ENCODE measurements at regions not wholly inside any gene's neighbourhood (a gene's known extent, or its start where the extent isn't known, plus 50 kb on each side); places are given as distances from the start of the nearest gene placed in this dataset.

DNA sequence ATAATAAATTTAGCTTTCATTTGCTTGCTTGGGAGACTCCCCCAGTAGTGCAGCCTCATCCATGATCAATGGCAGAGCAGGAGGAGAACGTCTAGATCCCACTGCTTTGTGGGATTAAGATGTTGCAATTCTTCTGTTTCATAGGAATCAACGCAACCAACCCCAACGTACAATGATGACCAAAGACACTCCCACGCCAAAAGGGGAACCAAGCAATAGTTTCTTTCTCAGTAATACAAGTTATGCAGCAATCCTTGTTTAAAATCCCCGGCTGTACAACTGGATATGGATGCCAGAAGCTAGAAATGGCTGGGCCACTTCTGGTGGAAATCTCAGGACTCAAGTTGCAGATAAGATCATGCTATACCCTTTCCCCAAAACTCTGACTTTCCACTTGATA, 411.2 kb downstream of the VPS13C start:
- in situ Hi-C loops (cut with HindIII; ENCODE audit: low sequenced_read_pairs), result no loop called here
- DNase-seq (ENCODE audit: low spot score), result no peak

DNA sequence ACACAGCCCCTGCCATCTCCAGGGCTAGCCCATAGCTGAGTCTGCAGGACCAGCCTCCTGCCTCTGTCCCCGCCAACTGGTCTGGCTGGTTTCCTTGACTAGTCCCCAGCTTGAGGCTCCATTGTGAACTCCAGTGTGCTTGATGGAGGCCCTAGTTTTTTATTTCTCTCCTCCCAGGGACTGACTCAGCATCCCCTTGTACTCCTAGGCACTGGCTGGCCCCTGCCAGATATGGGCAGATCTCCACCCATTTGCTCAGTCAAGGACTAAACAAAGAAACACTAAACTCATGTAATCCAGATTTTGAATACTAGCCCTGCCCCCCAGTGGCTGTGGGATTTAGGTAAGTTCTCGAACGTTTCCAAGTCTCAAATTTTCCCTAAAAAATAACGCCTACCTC, 415.4 kb upstream of the RORA start:
- DNase-seq (ENCODE audit: low spot score), result no peak
- in situ Hi-C loops (cut with HindIII; ENCODE audit: low sequenced_read_pairs), result no loop called here

DNA sequence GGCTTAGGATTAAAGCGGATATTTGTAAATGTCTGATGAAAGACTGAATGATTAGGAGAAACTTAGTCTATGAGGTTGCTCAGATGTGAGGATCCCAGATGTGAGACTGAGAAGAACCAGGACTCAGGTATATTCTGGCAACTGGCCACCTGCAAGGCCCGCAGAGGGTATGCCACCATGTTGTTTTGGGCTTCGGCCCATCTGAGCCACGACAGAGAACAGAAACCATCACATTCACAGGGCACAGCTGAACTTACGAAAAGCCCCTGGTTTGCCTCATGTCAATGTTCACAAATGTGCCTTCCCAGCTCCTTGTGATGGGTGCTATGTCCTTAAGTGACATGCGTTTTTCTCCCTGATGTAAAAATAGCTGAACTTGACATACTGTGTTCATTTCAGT, 412.5 kb upstream of the RORA start:
- in situ Hi-C loops (cut with HindIII; ENCODE audit: low sequenced_read_pairs), result no loop called here
- no peak for DNase-seq (ENCODE audit: low spot score)

DNA sequence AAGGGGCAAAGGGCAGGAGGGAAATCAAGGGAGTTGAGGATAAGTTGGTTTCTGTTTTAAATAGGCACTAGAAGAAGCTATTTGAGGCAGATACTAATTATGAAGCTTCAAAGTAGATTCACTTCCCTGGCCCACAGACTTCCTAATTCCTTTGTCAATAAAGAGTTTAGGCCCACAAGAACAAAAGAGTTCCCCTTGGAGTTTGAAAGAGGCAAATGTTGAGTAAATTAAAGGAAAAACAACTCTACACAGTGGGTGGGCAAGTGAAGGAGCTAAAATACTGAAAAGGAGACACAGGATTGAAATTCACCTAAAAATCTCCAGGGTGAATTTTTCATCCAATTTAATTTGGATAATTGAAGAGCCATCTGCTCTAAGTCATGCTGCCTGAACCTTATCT, 411.7 kb upstream of the RORA start:
- DNase-seq (ENCODE audit: low spot score), result no peak
- in situ Hi-C loops (cut with HindIII; ENCODE audit: low sequenced_read_pairs), result no loop called here

DNA sequence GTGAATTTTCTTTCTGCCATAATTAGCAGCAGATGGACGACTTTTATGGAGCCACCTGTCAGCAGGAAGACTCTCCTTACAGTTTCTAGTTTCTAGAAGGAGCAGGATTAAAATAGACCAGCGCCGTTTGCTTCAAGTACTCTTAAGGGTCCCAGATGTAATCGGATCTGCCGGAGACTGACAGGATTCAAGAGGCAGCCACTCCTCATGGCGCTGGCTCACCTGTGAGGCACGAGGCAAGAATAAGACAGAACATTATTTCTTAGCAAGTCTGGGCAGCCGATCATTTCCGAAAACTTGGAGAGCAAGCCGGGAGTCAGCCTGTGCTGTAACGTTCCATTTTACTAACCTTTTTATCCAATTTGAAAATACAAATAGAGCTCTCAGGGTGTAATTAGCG, 410.4 kb upstream of the RORA start:
- in situ Hi-C loops (cut with HindIII; ENCODE audit: low sequenced_read_pairs), result no loop called here
- DNase-seq (ENCODE audit: low spot score), result no peak

DNA sequence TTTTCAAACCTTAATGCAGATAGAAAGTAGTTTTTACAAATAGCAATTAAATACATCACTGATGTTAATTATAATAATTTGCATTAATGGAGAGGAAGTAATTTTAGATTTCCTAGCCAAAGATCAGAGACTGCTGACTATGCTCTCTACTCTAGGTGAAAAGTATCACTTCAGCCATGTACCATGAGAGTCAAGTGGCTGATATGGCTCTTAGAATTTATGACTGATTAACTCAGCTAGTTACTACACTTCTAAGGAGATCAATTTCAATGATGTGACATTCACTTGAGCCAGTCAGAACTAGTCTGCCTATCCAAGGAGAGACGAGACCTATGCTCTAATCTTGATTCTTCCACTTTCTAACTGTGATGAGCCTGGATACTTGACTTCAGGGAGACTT, 405.7 kb upstream of the RORA start:
- in situ Hi-C loops (cut with HindIII; ENCODE audit: low sequenced_read_pairs), result no loop called here
- DNase-seq (ENCODE audit: low spot score), result no peak

DNA sequence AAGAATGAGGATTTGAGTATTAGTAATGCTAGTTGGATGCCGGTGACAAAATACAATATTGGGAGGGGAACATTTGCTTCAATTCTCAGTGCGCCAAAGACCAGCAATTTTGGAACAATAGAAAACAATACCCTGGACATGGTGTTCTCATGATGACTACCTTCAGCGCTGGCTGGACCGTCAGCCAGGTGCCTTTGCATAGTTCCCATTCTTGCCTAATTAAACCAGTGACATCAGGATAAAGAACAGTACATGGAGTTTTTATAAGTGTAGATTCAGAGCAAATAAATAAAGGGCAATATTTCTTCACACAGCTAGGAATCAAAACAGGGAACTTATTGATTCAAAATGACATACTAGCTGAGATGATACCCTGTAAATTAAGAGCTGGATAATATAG, 404.8 kb upstream of the RORA start:
- in situ Hi-C loops (cut with HindIII; ENCODE audit: low sequenced_read_pairs), result no loop called here
- no peak for DNase-seq (ENCODE audit: low spot score)

DNA sequence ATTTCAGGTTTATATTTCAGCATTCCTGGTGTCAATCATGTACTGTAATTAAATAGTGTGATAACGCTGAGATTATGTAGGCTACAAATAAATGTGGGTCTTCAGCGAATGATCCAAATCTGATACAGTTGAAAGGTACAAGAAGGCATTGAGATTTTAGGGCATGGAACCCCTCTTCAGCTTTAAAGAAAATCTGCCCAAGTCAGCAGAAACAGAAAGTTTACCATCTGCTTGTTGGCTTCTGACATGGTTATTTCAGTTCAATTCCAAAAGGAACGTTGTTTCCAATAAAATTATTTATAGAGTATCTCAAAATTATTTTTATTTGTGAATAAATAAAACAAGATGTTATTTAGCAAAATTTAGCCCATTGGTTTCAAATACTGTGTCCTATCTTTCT, 400.2 kb upstream of the RORA start:
- no peak for DNase-seq (ENCODE audit: low spot score)
- in situ Hi-C loops (cut with HindIII; ENCODE audit: low sequenced_read_pairs), result no loop called here

DNA sequence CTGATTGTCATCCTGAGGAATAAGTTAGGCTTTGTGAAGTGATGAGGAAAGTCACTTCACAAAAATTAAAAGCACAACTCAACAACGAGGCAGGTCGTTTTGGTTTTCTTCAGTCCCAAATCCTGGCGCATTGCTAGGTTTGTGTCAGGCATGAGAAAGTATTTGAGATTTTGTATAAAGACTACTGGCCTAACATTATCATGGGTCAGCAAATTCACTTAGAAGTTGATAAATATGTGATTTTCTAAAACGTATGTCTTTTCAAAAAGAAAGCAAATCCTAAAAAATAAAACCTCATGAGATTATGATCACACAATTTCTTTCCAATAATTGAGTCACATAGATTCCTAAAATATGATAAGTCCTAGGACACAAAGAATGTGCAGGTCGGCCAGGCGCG, 395.8 kb upstream of the RORA start:
- in situ Hi-C loops (cut with HindIII; ENCODE audit: low sequenced_read_pairs), result no loop called here
- DNase-seq (ENCODE audit: low spot score), result no peak

DNA sequence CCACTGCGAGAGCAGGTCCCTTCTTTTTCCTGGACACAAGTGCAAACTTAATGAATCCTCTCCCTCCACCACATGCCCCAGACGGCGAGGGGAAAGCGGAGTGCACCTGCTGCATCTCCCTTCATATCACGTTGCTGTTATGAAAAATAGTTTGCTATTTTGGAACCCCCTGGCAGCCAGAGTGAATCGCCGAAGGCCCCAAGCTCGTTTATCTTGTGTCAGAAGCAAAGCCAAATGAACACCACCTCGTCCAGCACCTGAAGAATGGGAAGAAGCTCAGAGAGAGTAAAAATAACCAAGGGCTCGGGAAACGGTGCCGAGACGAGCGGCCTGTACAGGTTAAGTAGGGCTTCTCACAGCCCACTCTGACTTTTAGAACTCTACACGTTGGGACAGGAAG, 394.6 kb upstream of the RORA start:
- in situ Hi-C loops (cut with HindIII; ENCODE audit: low sequenced_read_pairs), result no loop called here

DNA sequence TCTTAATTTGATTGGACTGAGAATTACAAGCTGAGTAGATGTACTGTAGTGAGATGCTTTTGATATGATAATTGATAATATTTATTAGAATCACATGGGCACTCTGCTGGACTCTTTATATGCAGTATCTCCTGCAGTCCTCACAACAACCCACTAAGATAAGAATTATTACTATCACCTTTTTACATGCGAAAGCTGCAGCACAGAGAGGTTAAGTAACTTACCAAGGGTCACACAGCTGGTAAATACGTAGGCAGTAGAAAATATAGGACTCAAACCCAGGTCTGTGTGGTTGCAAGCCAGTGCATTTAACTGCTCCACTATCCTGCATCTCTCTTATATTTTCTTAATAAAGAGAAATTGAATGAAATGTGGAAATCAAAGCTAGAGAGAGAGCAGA, 392.8 kb upstream of the RORA start:
- in situ Hi-C loops (cut with HindIII; ENCODE audit: low sequenced_read_pairs), result no loop called here
- DNase-seq (ENCODE audit: low spot score), result no peak

More for the DNA sequence above, 394.6 kb upstream of the RORA start:
- DNase-seq (ENCODE audit: low spot score), result no peak

DNA sequence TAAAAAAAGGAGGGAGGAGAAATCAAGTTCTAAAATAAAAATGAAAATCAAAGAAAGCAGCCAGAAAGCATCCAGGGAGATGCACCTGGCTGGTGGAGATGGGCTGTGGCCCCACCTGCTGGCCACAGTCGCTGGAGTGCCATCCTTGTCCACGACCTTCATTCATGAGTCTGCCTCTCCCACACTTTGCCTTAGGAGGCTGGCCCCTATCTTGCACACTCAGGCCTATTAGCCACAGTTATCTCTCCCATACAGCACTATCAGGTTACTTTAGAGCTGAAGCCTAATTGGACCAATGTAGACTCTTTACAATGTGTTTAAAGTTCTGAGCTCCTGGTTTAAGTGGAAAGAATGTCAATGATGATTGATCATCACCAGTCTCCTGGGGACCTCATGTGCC, 392.0 kb upstream of the RORA start:
- in situ Hi-C loops (cut with HindIII; ENCODE audit: low sequenced_read_pairs), result no loop called here
- peak; percentile 36 for DNase-seq (ENCODE audit: low spot score)

DNA sequence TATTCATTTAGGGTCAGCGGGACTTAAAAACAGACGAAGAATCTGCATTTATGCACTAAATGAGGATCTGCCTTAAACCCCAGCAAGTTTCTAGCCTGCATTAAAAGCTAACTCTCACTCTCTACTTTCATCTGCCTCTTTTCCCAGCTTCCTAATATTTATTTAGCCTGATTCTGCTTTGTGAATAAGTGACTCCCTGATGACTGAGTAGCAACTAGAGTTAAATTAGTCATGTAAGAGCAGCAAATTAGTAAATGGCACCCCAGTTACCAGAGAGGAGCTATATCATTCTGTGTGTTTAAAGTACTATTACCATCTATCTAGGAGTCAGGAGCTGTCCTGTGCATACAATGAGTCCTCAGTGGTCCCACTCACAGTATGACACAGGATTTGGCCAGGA, 391.0 kb upstream of the RORA start:
- no peak for DNase-seq (ENCODE audit: low spot score)
- in situ Hi-C loops (cut with HindIII; ENCODE audit: low sequenced_read_pairs), result no loop called here

DNA sequence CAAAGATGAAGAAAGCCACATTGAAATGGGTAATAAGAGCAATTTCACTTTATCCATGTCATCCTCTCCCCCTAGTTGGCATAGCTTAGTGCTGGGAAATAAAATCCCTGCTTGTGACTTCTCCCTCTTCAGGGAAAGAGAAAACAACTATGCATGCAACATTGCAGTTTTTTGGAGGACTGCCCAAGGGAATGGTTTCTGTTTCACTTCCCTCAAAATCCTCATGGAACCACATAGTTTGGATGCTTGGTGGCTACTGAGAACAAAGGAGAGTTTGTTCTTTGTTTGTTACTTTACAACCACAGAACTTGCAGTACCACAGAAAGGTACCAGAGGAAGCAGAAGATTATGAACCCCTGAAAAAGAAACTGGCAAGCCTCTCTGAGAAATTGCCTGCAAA, 384.6 kb upstream of the RORA start:
- DNase-seq (ENCODE audit: low spot score), result no peak
- in situ Hi-C loops (cut with HindIII; ENCODE audit: low sequenced_read_pairs), result no loop called here

DNA sequence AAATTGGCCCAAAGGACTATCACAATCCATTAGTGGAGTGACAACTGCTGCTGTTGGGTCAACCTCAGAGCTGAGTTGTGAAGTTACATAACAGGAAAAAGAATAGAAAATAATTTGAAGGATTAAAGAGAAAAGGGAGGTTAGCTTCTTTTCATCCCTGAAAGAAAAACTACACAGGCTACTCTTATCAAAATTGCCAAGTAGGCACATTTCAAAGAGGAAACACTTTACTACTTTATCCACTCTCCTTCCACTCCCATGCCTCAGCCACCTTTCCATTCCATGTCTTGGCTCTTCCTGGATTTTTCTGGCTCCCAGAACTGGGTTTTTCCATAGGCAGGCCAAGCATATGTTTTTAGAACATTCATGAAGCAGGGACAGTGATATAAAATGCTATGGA, 384.0 kb upstream of the RORA start:
- in situ Hi-C loops (cut with HindIII; ENCODE audit: low sequenced_read_pairs), result no loop called here
- DNase-seq (ENCODE audit: low spot score), result no peak

DNA sequence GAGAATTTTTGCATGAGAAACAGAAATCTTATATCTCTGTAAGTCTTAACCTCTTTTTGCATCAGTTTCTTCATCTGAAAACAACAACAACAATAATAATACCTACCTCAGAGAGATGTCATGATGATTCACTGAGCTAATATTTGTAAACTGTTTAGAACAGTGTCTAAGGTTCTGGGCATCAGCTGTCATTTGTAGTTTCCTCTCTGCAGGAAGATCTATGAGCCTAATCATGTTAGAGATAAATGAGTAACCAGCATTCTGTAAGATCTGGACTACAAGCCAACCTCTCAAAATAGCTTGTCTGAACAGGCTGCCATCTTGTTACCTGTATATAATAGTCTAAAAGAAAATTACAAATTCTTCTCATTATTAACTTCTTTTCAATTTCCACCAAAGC, 383.0 kb upstream of the RORA start:
- in situ Hi-C loops (cut with HindIII; ENCODE audit: low sequenced_read_pairs), result no loop called here
- DNase-seq (ENCODE audit: low spot score), result no peak

DNA sequence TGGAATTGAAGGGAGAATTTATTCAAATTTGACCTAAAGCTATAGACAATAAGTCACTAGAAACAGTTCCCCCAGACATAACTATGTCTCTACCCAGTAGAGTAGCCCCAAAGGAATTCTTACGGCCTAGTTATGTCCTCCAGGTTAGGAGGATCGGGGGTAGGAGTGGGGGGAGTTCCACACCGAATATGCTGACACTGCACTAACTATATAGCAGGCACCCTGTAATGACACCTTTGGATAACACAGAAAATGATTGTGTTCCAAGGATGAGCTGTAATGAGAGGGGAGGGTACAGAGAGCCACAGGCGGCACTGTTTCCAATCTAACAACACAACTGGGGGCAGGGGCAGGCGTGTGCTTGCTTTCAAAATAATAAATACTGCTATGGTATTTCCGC, 376.2 kb upstream of the RORA start:
- in situ Hi-C loops (cut with HindIII; ENCODE audit: low sequenced_read_pairs), result no loop called here

DNA sequence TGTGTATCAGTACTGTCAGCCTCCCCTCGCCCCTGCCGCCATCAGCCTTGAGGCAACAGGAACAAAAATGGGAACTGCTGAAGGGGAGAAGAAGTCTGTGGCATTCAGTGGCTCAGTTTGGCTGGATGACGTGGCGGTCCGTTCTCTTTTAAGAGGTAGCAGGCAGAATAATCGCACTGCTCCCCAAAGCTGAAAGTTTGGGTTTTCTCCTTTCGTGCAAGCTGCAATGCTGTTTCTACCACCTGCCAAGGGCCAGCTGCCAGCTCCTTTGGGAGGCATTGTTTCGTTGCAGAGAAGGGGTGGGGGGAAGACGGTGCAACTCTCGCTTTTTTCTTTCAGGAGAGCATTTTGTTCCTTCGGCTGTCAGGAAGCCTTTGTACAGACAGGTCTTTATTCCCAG, 369.6 kb upstream of the RORA start:
- DNase-seq (ENCODE audit: low spot score), result peak; percentile 5
- in situ Hi-C loops (cut with HindIII; ENCODE audit: low sequenced_read_pairs), result no loop called here

More for the DNA sequence above, 376.2 kb upstream of the RORA start:
- DNase-seq (ENCODE audit: low spot score), result no peak

DNA sequence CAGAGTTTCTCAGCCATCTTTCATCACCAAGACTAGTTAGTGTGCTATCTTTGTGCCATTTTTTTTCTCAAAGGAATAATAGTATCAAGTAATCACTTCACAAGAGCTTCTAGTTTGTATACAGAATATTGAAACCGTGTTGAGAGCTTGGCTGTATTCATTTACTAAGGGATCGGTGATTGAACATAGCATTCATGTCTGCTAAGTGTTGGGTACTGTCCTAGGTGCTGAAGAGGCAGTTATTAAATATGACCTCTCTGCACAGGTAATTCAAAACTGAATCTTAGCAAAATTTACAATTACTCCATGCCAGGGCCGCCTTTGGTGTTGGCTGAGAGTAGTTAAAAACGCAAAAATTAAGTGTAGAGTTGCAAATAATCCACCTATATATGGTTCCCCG, 355.3 kb upstream of the RORA start:
- in situ Hi-C loops (cut with HindIII; ENCODE audit: low sequenced_read_pairs), result no loop called here
- DNase-seq (ENCODE audit: low spot score), result no peak

DNA sequence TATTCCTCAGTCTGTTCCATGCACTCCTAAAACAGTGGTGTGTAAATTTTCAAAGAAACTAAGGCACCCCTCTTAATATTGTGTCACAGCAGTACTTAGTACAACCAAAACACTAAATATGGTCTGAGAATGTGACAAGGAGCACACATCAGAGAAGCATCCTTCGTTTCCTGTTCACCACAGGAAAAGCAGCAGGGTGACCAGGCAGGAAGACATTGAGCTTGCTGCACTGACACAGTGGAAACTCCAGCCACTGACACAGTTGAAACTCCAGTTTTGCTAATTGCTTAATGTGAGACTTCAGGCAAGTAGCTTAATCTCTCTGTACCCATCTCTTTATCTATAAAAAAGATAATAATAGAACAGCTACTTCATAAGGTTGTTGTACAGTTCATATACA, 353.0 kb upstream of the RORA start:
- in situ Hi-C loops (cut with HindIII; ENCODE audit: low sequenced_read_pairs), result no loop called here
- no peak for DNase-seq (ENCODE audit: low spot score)

DNA sequence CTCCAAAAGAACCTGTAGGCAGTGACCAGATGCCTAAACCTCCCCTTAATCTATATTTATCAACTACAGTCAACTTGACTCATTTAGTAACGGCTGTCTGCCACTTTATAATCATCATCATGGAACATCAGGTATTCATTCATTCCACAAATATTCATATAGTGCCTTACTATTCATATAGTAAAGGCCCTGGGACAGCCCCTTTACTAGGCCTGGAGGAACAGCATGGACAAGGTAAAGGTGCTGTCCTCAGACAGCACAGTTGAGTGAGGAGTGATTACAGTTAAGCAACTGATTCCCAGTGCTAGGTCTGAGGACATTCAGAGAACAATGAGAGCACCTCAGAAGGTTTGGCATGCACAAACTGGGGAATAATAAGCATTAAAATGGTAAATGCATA, 346.5 kb upstream of the RORA start:
- no peak for DNase-seq (ENCODE audit: low spot score)
- in situ Hi-C loops (cut with HindIII; ENCODE audit: low sequenced_read_pairs), result no loop called here

DNA sequence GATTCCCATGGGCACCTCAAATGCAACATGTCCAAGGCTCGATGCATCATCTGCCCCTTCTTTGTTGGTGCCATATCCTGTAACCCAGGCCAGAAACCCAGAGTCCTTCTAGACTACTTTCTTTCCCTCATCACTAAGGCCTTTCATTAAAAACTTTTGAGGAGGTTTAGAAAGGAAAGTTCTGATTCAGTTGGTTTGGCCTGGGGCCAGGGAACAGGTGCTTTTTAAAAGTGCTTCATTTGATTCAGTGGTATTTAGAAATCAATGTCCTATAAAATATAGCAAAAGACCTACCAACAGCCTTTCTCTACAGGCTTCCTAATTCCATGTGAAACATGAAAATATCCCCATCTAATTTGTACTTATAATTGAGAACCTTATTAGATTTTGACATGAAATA, 341.9 kb upstream of the RORA start:
- DNase-seq (ENCODE audit: low spot score), result no peak
- in situ Hi-C loops (cut with HindIII; ENCODE audit: low sequenced_read_pairs), result no loop called here
